Myocyte (in vitro differentiated cells): ENCODE measurements at regions not wholly inside any gene's neighbourhood (a gene's known extent, or its start where the extent isn't known, plus 50 kb on each side); places are given as distances from the start of the nearest gene placed in this dataset.
"Not testable (repeated sequence)": the region's sequence is repeated elsewhere in the genome, so short reads cannot be mapped to it uniquely, and the experiment has no call there.

Experiments used
- DNase-seq: peaks from one replicate; pipeline ENCODE4 v3.0.0-alpha.2; 2012; ENCODE audit warnings: low read depth

DNA sequence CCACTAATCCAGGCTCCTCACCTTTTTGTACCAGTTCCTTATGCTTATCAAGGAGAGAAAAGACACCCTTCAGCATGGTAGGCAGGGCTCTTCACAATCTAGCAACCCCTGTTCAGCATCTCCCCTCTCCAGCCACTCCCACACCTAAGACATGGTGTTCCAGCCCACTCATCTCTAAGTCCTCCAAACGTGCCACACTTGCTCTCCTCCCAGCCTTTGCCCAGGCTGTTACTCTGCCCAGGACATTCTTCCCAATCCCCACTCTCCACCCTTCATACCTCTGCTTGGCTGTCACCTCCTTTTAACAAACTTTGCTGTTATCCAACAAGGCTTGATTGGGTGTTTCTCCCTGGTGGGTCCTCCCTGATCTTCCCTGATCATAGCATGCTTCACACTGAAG lies 270.6 kb upstream of the CHAC2 start:
- no peak for DNase-seq

GRCh38 chr2:53493210-53493609 lies 274.4 kb upstream of the CHAC2 start:
- DNase-seq: no peak

DNA sequence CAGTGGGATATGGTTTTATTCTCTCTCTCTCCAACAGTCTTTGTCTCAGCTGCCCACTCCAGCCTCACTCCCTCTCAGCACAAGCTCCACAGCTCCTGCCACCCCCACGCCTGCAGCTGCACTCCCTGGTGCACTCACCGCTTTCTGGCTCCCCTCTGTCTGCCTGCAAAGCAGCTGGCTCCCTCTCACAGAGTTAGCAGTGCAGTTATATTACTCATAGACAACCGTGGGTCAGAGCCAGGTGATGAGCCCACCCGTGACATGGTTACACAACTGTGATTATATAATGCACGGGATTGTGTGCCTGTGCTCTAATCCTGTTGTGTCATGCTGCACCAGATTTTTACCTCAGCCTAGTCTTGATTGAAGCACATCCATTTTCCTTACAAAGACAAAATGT lies 276.9 kb upstream of the CHAC2 start:
- DNase-seq: peak; percentile 81

DNA sequence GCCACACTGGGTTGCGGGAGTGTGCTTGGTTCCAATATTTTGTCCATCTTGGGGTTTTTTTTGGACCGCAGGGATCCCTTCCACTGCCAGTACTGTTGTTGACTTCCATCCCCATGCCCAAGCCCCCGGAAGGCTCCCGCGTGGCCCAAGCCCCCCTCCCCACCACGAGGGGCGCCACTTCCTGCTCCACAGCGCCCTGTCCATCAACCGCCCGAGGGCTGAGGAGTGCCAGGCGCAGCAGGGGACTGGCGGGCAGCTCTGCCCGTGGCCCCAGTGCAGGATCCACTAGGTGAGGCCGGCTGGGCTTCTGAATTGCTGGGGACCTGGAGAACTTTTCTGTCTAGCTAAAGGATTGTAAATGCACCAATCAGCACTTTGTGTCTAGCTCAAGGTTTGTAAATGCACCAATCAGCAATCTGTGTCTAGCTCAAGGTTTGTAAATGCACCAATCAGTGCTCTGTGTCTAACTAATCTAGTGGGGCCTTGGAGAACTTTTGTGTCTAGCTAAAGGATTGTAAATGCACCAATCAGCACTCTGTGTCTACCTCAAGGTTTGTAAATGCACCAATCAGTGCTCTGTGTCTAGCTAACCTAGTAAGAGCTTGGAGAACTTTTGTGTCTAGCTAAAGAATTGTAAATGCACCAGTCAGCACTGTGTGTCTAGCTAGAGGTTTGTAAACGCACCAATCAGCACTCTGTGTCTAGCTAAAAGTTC lies 281.3 kb upstream of the CHAC2 start:
- not testable (repeated sequence) for DNase-seq

- no peak for DNase-seq
Measured at GRCh38 chr2:53485021-53485728, 282.4 kb upstream of the CHAC2 start.

- DNase-seq: no peak
Measured at GRCh38 chr2:53484531-53484930, 283.1 kb upstream of the CHAC2 start.

GRCh38 chr2:53477517-53477916 lies 290.1 kb upstream of the CHAC2 start:
- DNase-seq: no peak

GRCh38 chr2:53476834-53477233 lies 290.8 kb upstream of the CHAC2 start:
- DNase-seq: no peak

- no peak for DNase-seq
Measured at GRCh38 chr2:53475766-53476165, 291.8 kb upstream of the CHAC2 start.

- DNase-seq: no peak
Measured at GRCh38 chr2:53475321-53475720, 292.3 kb upstream of the CHAC2 start.

DNA sequence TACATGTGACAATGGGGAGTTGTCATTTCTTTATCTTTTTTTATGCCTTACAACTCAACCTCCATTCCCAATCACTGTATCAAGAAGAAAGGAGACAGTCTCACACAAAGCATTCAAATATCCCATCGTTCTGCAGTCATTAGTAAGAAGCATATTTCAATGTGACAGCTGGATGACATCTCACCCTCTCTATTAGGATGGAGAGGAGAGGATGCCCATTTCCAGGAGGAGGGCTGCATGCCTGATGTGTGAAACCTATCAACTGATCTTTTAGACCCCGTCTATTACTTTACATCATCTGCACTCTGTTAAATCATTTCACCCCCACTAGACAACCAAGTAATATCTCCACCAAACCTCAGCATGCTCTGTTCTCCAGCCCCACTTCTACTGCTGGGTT lies 292.7 kb upstream of the CHAC2 start:
- no peak for DNase-seq

GRCh38 chr2:53473775-53474311 lies 293.8 kb upstream of the CHAC2 start:
- DNase-seq: no peak

DNA sequence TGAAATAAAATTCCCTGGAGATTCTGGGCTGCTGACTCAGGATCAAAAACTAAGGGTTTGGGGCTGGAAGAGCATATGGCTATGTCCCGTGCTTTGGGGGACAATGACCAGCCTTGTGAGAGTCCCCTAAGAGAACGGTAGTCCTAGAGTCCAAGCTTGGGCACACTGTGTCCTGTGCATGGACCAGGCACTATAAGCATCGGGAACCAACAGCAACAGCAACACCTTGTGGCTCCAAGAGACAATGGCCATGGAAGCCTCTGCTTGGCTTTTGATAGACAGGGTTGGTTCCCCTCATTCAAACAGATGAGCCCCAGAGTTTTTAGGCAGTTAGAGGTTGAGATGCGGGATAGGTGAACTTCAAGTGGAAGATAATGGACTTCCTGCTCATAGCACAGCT lies 294.4 kb upstream of the CHAC2 start:
- peak; percentile 30 for DNase-seq

GRCh38 chr2:53467467-53468180 lies 300.0 kb upstream of the CHAC2 start:
- DNase-seq: no peak

GRCh38 chr2:53463806-53464726 lies 303.5 kb upstream of the CHAC2 start:
- DNase-seq: no peak

- no peak for DNase-seq
Measured at GRCh38 chr2:53460937-53461336, 306.7 kb upstream of the CHAC2 start.

DNA sequence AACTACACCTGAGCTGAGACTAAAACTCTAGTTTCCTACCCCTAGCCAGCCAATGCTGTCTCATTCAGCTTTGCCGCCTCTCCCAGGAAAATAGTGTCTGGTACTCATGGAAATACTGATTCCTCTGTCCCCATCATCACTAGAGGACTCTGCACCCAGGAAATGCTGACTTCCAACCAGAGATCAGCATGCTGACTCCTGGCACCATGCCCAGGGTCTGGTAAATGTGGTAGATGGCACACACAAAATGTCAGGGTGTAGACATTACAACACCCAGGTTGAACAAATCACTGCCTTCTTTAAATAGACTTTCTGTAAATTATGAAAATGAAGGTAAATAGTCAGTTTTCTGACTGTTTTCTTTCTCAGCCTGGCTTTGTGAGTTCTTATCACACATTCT lies 307.3 kb upstream of the CHAC2 start:
- peak; percentile 65 for DNase-seq

GRCh38 chr2:53455094-53455493 lies 312.5 kb upstream of the CHAC2 start:
- no peak for DNase-seq

- peak; percentile 47 for DNase-seq
Measured at GRCh38 chr2:53452957-53453748, 314.5 kb upstream of the CHAC2 start.

DNA sequence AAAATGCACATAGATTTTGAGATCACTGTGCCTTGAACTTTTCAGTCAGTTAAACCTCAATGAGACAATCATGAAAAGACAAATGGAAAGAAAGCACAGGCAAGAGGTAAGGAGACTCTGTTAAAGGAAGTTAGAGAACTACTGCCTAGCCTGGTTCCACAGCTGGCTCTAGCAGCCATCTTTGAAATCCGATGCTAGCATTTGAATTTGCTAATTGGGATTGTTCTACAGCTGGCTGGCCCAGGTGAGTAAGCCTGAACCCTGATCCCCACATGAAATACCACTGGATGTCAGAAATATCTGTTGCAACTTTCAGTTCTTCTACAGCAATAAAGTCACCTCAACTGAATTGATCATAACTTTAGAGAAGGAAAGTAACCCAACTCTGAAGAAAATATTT lies 315.2 kb upstream of the CHAC2 start:
- no peak for DNase-seq
